Left forelimb (tissue), 1 donor: ENCODE measurements at regions not wholly inside any gene's neighbourhood (a gene's known extent, or its start where the extent isn't known, plus 50 kb on each side); places are given as distances from the start of the nearest gene placed in this dataset.
"Not testable (repeated sequence)": the region's sequence is repeated elsewhere in the genome, so short reads cannot be mapped to it uniquely, and the experiment has no call there.

ENCODE experiments used
- DNase-seq: peaks from one replicate; pipeline ENCODE4 v3.0.0-alpha.2; 2018; ENCODE audit warnings: low spot score

DNA sequence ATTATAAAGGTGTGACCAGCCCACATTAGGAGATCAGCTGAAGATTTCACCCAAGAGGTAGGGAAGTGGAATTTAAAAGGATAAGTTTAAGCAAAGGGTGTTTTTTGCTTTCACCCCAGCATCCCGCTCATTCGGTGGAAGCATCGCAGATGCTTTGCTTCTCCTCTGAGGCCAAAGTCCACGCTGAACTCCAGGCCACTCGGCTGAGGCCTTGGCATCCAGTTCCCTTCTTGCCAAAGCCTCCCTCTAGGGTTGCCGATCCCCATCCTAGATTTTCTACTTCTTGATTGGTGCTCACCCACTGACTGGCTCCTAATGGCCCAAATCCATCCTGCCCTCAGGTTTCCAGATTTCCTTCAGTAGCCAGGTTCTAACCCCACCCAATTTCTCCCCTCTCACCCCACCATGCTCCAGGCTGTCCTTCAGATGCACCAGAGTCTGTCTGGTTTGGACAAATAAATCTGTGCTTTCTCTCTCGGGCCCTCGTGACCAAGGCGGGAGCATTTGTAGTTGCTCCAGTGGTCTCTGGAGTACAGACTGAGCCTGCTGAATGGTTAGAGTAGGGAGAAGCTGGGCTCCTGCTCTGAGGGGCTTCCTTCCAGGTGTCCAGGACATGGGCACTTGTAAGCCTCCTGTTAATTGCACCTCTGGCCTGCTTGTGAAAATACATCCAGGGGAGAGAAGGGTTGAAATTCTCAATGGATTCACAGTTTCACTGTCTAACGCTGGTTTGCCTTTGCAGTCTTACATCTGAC lies 193.2 kb downstream of the C1orf94 start:
- DNase-seq: no peak

DNA sequence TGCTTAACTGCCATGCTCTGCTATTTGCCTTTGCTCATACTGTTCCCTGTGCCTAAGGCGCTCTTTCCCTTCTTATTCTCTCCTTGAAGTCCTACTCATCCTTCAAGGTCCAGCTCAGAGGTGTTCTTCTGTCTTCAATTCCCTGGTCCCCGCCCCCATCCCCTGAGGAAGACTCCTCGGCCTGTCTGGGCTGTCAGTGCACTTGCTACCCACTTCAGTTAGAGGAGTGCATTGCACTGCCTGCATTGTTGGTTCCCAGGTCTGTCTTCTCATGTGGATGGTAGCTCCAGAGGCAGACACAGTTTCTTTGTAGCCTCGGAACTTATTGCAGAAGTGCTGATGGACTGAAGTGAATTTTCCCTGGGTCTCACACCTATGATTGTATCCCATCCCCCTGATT lies 194.0 kb downstream of the C1orf94 start:
- DNase-seq: no peak

DNA sequence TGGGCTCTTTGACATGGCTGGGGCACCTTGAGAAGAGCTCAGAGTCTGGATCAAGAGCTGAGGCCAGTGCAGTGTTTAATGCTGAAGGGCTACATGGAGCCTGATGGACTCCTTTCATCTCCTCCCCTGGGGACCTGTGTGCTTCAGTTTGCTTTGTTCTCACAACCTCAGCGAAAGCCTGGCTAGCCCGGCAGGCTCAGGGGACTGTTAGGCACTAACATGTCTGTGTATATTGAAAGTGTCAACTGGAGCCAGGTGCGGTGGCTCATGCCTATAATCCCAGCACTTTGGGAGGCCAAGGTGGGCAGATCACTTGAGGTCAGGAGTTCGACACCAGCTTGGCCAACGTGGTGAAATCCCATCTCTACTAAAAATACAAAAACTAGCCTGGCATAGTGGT lies 194.5 kb downstream of the C1orf94 start:
- DNase-seq: not testable (repeated sequence)

DNA sequence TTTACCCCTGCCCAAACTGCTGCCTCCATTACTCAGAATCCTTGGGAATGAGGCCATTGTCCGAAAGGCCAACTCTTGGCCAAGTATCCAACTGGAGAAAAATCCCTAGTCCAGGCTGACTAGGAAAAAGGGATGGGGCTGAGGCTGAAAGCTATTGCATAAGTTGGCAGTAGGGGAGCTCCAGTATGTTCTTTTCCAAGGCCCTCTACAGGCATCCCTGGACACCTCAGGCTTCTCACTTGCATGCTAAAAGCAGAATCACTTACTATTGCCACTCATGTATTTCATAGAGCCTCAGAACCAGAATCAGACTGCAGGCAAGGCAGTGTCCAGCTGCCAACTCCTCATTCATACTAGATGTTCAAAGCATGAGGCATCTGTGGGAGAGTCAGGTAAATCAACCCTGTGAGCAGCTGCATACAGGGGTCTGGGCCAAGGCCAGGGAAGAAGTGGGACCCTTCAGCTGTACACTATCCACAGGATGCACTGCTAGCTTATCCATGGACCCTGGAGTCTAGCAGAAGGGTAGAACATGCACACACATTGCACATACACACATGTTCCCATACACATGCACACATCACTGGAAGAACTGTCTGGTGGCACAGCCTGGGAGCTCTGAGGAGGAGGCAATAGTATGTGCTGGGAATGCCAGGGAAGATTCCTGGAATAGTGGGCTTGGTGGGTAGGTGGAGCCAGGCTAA lies 195.3 kb downstream of the C1orf94 start:
- no peak for DNase-seq

DNA sequence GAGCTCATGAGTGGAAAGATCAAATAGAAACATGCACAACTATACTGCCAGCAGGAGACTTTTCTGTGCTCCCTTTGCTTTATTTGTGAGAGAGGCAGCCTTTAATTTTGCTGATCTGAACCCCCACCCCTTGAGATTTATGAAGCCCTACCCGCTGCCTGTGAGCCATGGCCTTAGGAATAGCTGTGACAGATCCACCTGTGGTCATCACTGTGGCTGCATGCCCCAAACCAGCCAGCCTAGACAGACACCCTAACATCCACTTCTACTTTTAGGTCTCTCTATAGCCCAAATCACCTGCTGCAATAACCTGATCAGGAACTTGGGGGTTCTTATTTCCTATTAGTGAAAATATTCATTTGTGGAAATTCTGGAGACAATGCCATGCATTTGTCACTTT lies 196.2 kb downstream of the C1orf94 start:
- DNase-seq: no peak

DNA sequence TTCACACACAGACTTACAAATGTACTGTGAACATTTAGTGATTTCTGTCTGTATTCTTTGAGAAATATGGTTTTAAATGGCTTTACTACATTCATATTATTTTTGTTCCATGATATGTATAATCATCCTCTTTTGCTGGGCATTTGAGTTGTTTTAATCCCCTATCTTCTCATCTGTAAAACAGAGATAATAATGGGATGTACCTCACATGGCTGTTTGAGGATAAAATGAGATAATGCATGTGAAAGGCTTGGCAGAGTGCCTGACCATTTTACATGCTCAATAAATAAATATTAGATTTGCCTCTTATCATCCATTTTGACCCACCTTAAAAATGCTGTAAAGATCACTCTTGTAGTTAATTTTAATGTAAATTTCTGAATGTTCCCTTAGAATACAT lies 197.2 kb downstream of the C1orf94 start:
- DNase-seq: no peak

DNA sequence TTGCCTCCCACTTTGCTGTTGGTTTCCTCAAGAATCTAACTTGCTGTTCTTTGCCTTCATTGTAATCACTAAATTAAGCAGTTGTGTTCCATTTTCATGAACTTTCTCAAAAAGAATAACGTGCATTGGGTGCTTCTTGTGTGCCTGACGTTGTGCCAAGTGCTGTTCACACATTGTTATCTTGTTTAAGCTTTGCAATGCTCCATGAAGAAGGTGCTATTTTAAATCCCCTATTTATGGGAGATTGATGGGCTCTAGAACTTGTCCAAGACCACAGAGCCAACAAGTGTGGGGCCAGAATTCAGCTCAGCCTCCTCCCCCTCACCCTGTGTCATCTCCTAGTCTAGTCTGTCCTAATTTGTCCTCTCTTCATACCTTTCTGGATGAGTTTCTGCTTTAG lies 199.8 kb downstream of the C1orf94 start:
- DNase-seq: no peak

DNA sequence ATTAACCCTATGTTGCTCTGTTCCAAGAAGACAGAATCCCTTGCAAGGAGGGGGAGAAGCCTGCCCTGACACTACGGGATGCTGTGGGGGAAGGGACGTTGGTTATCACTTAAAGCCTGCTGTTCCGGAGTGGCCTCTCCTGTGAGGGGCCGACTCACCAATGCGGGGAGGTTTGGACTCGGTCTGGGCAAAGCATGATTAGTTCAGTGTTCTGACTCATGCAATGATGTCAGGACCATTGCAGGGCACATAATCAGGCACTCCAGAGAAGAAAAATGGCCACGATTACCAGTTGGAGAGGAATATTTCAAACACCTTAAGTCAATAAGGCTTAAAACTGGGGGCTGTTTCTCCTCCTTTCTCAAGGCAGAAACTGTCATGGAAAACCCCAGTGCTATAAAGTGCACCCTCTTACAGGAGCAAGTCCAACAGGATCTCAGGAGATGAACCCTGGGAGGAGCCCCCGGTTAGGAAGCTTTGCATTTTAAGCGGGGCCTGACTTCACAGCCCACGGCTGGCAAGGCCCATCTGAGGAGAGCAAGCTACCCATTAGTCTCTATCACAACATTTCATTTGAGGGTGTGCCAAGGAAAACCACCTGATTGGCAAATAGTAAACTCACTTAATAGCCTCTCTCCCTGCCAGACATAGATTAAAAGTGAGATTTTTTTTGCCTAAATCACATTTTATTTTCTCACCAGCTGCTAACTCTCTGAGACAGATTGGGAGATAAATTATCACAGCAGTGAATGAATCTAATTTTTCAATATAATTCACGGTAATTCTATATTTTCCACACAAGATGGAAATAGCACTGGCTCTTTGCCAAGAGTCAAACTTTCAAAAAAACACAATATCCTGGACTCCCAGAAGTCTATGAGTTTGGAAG lies 202.5 kb downstream of the C1orf94 start:
- no peak for DNase-seq

DNA sequence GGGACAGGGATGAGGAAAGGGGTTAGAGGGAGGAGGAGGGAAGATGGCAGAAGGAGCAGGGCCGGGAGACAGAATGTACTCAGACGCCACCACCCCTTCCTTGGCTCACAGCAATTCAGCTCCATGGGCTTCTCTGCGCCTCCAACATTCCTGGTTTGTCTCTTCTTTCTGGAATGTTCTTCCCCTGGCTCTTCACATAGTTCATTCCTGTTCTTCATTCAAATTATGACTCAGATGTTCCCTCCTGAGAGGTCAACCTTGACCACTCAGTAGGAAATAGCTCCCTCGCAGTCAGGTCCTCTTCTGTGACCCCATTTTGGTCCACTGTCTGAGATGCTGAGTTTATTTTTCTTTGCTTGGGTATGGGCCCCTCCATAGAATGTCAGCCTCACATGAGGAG lies 203.2 kb downstream of the C1orf94 start:
- no peak for DNase-seq

DNA sequence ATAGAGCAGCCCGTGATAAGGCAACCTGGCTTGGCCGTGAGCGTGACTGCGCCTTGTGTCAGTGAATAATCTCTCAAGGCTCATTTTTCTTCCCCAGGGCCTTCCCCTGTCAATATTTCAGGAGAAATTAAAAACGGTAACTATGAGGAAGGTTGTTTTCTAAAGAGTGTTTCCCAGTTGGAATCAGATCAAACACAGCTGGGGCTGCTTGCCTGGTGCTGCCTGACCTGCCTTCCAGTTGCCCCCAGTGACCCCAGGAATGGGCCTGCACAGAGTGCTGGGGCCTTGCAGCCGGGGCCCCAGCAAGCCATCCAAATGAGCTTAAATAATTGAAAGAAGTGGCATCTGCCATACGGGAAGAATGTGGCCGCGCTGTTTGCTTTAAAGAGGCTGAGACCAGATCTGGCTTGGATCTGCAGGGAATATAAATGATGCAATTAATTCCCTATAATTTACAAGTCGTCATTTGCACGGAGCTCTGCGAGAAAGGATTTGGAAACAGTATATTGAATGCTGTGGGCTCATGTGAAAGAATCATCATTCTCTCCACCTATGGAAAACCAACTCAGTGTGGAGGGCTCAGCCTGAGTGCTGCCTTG lies 203.9 kb downstream of the C1orf94 start:
- DNase-seq: no peak

DNA sequence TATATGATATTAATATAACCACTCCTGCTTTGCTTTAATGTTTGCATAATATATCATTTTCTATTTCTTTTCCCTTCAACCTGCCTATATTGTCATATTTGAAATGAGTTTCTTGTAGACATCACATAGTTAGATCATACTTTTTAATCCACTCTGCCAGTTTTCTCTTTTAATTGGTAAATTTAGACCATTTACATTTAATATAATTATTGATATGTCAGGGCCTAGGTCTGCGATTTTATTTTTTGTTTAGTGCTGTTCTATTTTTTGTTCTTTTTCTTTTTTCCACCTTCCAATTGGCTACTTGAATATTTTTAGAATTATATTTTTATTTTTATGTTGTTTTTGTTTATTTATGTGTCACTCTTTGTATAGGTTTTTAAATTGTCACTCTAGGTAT lies 213.3 kb downstream of the C1orf94 start:
- no peak for DNase-seq

DNA sequence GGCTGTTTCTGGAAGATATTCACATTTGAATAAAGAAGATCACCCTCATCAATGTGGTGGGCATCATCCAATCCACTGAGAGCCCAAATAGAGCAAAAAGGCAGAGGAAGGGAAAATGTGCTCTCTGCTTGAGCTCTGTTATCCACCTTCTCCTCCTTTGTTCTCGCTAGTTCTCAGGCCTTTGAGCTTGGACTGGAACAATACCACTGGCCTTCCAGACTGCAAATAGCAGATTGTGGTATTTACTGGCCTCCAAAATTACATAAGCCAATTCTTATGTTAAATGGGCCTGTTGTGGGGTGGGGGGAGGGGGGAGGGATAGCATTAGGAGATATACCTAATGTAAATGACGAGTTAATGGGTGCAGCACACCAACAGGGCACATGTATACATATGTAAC lies 219.3 kb downstream of the C1orf94 start:
- no peak for DNase-seq

DNA sequence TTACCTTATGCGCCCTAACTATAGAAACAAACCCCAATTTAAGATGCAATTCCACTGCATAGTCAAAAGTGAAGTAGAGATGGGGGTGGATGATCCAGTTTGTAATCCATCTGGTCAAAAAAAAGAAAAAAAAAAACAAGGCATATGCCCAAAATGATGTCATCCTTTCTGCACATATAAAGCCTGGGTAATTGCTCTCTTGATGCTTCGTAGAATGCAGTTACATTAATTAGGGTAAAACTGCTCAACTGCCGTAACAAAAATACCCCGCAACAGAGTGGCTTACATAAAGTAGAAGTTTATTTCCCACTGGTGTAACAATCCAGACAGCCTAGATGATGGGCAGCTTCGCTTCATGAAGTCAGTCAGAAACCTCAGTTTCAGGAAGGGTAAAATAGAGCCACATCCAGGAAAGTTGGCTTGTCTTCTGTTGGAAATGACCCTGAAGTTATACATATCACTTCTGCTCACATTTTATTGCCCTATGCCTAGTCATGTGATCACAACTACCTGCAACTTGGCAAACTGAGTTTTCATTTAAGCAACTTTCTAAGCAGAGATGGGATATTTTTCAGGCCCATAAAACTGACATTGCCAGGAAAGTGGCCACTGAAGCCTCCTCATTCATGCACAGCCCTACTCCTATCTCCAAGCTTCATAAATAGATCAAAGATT lies 221.7 kb downstream of the C1orf94 start:
- no peak for DNase-seq

DNA sequence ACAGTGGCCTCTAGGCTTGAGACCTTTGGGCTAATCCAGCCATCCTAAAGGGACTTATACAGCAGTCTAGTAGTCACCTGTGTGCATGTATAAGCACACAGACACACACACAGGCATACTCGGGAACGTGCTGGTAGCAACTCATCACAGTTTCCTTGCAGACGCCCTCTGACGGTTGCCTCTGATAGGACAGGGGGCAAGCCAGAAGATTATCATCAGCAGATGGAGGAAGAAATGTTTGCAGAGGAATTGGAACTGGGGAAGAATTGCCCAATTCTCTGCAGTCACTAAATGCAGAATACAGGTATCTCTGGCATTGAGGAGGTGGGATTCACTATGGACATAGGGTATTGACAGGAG lies 222.2 kb downstream of the C1orf94 start:
- DNase-seq: no peak

DNA sequence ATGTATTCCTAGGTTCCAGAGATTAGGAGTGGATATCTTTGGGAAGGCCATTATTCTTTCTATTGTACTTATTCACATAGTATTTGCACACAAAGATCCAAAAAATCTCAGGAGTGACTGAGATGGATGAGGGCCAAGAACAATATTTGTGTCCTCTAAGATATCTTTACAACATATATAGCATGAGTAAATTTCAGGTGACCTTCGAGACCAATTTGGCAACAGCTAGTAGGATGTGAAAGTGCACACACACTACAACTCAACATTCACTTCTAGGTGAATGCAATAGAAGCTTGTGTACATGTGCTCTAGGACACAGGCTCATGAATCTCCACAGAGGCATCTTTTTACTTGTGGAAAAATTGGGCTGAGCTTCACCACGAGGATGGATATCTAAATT lies 224.0 kb downstream of the C1orf94 start:
- no peak for DNase-seq

DNA sequence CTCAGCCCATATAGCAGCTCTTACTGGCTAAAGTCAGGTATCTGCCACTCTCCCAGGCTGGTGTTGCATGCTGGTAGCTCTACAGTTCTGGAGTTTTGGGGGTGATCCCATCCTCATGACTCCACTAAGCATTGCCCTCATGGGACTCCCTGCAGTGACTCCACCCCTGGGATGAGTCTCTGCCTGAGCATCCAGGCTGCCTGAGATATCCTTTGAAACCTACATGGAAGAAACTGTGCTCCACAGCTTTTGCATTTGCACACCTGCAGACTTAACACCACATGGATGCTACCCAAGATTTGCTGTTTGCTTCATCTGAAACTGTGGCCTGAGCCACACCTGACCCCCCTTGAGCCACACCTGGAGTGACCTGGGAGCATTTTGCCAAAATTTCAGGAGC lies 226.4 kb downstream of the C1orf94 start:
- no peak for DNase-seq

DNA sequence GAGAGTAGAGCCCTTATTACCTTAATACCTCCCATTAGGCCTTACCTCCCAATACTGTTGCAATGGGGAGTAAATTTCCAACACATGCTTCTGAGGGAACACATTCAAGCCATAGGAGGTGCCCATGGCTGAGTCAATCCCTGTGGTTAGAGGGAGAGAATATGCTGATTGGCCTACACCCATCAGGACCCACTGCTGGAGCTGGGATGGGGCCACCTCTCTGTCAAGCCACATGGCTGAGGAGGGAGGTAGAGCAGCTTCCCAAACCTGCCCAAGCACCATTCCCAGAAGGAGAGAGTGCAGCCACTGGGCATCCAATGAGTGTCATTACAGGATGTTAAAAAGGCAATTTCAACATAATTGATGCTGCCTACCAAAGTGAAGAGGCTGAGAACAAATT lies 228.1 kb downstream of the C1orf94 start:
- no peak for DNase-seq

DNA sequence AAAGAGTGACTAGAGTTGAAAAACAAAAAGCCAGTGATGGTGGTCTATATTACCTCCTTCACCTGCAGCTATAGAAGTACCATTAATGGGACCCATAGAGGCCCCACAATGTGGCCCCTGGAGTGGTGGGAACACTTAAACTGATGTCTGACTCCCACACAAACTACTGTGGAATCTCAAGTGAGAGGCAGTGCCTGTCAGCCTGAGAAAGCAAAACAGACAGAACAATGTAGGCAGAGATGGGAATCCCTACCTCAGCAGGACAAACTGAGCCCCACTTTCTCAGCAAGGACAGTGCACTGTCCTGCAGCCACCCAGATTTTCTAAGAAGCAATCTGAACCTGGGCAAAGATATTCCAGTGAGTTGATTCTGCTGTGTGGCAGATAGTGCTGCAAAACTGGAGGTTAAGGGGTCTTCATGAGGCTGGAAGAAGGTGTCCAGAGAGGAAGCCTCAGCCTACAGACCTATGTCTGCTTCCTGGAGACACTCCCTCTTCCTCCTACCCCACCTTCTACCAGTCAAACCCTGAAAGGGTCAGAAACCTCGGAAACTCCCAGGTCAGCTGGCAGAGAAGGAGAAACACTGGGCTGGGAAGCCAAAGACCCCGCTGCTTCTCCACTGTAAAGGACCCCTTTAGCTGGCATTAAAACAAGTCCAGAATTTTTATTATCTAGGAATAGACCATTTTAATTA lies 228.7 kb downstream of the C1orf94 start:
- DNase-seq: no peak

DNA sequence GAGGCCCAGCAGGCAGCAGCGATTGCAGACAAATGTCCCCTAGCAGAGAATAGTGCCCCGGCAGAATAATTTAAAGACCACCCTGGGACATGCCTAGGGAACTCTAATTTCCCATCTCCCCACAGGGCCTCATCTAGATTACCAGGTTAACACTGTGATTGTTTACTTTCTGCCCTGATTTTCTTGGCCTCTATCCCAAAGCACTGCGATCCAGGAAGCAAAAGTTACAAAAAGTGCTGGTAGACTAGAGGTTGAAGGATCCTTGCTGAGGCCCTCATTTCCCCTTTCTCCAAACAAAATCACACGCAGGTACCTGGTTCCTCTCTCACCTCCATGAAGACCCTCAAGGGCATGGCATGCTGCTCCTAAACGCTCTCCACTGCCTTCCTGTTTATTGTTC lies 229.7 kb downstream of the C1orf94 start:
- no peak for DNase-seq

DNA sequence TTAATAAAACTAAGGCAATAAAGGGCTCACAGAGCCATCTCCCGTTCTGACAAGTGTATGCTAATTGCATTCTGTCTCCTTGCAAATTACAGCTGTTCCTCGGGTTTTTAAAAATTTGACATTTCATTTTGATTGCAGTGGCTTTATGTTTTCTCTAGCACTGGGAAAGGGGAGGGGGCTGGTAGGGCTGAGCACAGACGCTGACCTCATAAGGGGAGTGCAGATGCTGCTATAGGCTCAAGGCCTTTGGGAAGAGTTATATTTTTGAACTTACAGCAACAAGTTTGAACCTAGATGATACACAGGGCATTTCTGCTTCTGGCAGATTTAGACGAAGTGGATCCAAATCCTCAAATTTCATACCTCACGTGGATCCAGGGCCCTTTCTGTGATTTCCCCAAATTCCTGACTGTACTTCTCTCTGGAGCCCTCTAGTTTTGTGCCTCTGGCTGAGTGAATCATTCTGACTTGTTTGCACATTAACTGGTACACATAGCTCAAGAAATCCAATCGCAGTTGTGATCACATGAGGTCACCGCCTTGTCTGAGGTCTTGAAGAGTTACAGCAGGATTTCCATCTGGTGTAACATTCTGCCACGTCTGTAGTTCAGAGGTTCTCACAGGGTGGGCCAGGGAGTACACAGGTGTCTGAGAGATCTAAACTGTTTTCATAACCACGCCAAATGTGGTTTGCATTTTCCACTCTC lies 230.3 kb downstream of the C1orf94 start:
- no peak for DNase-seq

DNA sequence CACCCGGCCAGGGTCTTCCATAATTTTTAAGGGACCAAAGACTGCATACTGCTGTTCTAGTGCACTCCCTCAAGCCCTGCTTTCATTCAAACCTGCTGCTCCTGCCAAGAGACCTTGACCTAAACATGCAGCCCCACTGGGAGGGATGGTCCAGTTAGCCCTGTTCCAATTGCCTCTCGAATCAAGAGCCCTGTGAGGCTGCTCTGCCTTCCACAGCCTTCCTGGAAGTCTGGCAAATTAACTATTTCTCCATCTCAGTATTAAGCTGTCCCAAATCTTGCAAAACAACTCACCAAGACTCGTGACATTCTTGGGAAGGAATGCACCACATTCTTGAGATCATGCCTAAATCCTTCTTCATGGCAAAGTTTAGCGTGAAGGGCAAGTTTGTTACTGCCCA lies 231.3 kb downstream of the C1orf94 start:
- no peak for DNase-seq
